Adrenal gland (tissue), 5 donors: ENCODE measurements at regions not wholly inside any gene's neighbourhood (a gene's known extent, or its start where the extent isn't known, plus 50 kb on each side); places are given as distances from the start of the nearest gene placed in this dataset.
A peak's percentile ranks its signal among the peaks of the same experiment; 100 is the strongest.

Experiments
- CTCF ChIP-seq, 6 experiments: fragments of 450-650 bp in 4 of 6; fragments of 200-600 bp in 2 of 6; sonication (generic) in 1 of 6; IDR thresholded peaks; 1 replicate in 5 of 6; 2 replicates in 1 of 6; pipeline versions ENCODE4 v1.5.1 to v1.8.0; 2016 to 2021; ENCODE audit warnings: antibody characterized with exemption in 6 of 6, mild to moderate bottlenecking in 2 of 6, moderate library complexity in 1 of 6
- POLR2A ChIP-seq, 2 donors: fragments of 450-650 bp; IDR thresholded peaks; one replicate each; pipeline ENCODE4 v1.6.1; 2017; ENCODE audit warnings: antibody characterized with exemption in 2 of 2, mild to moderate bottlenecking in 2 of 2, moderate library complexity in 1 of 2
- donor health status: DM: no; HTN: no; CAD: no.

GRCh38 chr2:134118279-134119116 lies 135.4 kb upstream of the MGAT5 start:
- no peak for TF ChIP-seq POLR2A (IDR thresholded peaks at IDR 0.05)
- TF ChIP-seq CTCF (IDR thresholded peaks at IDR 0.05), result peak; percentile 60 to 96 (median 89)
